Spleen (tissue), 11 donors: ENCODE measurements at regions not wholly inside any gene's neighbourhood (a gene's known extent, or its start where the extent isn't known, plus 50 kb on each side); places are given as distances from the start of the nearest gene placed in this dataset.

ENCODE experiments used
- DNase-seq: peaks from one replicate; pipeline ENCODE4 v3.0.0-alpha.2; 2020
- H3K27ac ChIP-seq, 8 donors: fragments of 200-600 bp; sonication (generic) in 7 of 8; 1 replicate in 4 of 8; 2 replicates in 4 of 8; pipeline versions ENCODE4 v1.5.0 to v1.8.0; 2016 to 2021; ENCODE audit warnings: inconsistent platforms in 4 of 8, mild to moderate bottlenecking in 4 of 8, moderate library complexity in 1 of 8
- H3K27me3 ChIP-seq, 7 donors: fragments of 200-600 bp; sonication (generic) in 6 of 7; replicated peaks in 1 of 7; 1 replicate in 4 of 7; 2 replicates in 3 of 7; pipeline versions ENCODE4 v1.5.0 to v1.8.0; 2016 to 2021; ENCODE audit warnings: inconsistent platforms in 3 of 7, mild to moderate bottlenecking in 1 of 7
- H3K36me3 ChIP-seq, 6 donors: fragments of 200-600 bp; sonication (generic) in 5 of 6; 1 replicate in 4 of 6; 2 replicates in 2 of 6; pipeline versions ENCODE4 v1.5.0 to v1.8.0; 2016 to 2021; ENCODE audit warnings: inconsistent platforms in 2 of 6
- H3K4me1 ChIP-seq, 6 donors: fragments of 200-600 bp; sonication (generic) in 5 of 6; 1 replicate in 3 of 6; 2 replicates in 3 of 6; pipeline versions ENCODE4 v1.5.0 to v1.8.0; 2016 to 2021; ENCODE audit warnings: inconsistent platforms in 3 of 6
- H3K4me3 ChIP-seq, 8 donors: fragments of 200-600 bp; sonication (generic) in 7 of 8; 1 replicate in 4 of 8; 2 replicates in 4 of 8; pipeline versions ENCODE4 v1.5.0 to v1.8.0; 2016 to 2021; ENCODE audit warnings: inconsistent platforms in 4 of 8, mild to moderate bottlenecking in 4 of 8, moderate library complexity in 2 of 8
- H3K9me3 ChIP-seq, 8 donors: fragments of 200-600 bp; sonication (generic) in 7 of 8; 1 replicate in 4 of 8; 2 replicates in 4 of 8; pipeline versions ENCODE4 v1.5.0 to v1.8.0; 2016 to 2021; ENCODE audit warnings: inconsistent platforms in 4 of 8
- POLR2A ChIP-seq, 3 donors: fragments of 450-650 bp; IDR thresholded peaks; one replicate each; pipeline ENCODE4 v1.5.1; 2017; ENCODE audit warnings: antibody characterized with exemption in 3 of 3, mild to moderate bottlenecking in 1 of 3
- POLR2AphosphoS5 ChIP-seq, 3 donors: sonication (generic); formaldehyde crosslinking; IDR thresholded peaks; one replicate each; pipeline ENCODE4 v1.5.1; 2017; ENCODE audit warnings: antibody characterized with exemption in 3 of 3
- WGBS, 5 donors: extraction: QIAGEN DNeasy Blood & Tissue Kit in 3 of 5; methylation state at CpG; one replicate each; pipeline versions ENCODE4 v1.1.5 to v1.1.7; 2013 to 2018; 5-methylcytosine and 5-hydroxymethylcytosine counted together
- intact Hi-C: fragments of 100-400 bp; cut with DNase I; formaldehyde crosslinking; loops from one replicate; pipeline ENCODE4 v1.15.0; 2023; ENCODE audit warnings: low total_unique reads
- TF ChIP-seq, protein P1 (sequence below), 11 experiments: fragments of 200-600 bp in 7 of 11; fragments of 450-650 bp in 4 of 11; sonication (generic) in 4 of 11; IDR thresholded peaks in 8 of 11; conservative IDR thresholded peaks in 3 of 11; 1 replicate in 7 of 11; 2 replicates in 4 of 11; pipeline versions ENCODE4 v1.4.0 to v1.8.0; 2016 to 2021; ENCODE audit warnings: antibody characterized with exemption in 11 of 11, inconsistent platforms in 4 of 11, mild to moderate bottlenecking in 1 of 11
- donor health status: healthy with polysubstance abuse.
- donor health status: DM: no; HTN: no; CAD: no; lungs with moderate emphysema.
- donor health status: DM: no; HTN: no; CAD: no.
- donor health status: Bipolar disorder and iron deficiency.
- donor health status: healthy.
- donor health status: DM: no; HTN: no; CAD: no.
- donor health status: DM: yes; HTN: yes; CAD: no.

DNA sequence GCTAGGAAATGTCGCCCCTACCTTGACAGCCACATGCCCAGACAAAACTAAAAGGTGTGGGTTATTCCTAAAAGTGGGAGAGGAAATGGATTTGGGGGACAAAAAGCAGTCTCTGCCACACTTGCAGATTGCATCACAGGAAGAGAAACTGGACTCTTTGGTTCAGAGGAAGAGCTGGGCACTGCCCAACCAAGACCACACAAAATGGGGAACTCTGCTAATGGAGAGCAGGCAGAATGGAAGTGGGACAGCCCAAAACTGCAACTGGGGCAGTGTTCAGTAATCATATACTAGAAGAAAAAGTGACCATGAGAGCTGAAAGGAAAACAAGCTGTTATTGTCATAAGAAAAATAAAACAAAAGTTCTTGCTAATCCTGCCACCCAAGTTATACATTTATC lies 138.9 kb upstream of the FRMD4B start:
- intact Hi-C loops, result no loop called here
- no peaks in the 10 kb centered on the region for H3K36me3 ChIP-seq
- no peak for DNase-seq
- no peak overlapping the region for H3K27ac ChIP-seq
- H3K27me3 ChIP-seq, result no peaks in the 10 kb centered on the region
- no peak overlapping the region for H3K4me3 ChIP-seq
- 71 to 91% (median 75%) methylated on average over 1 of the region's 1 CpG for WGBS, 5 donors
- H3K4me1 ChIP-seq, result peaks cover 0 to 19% (median 0%) of the 10 kb centered on the region in 6 donors
- TF ChIP-seq, protein P1, sequence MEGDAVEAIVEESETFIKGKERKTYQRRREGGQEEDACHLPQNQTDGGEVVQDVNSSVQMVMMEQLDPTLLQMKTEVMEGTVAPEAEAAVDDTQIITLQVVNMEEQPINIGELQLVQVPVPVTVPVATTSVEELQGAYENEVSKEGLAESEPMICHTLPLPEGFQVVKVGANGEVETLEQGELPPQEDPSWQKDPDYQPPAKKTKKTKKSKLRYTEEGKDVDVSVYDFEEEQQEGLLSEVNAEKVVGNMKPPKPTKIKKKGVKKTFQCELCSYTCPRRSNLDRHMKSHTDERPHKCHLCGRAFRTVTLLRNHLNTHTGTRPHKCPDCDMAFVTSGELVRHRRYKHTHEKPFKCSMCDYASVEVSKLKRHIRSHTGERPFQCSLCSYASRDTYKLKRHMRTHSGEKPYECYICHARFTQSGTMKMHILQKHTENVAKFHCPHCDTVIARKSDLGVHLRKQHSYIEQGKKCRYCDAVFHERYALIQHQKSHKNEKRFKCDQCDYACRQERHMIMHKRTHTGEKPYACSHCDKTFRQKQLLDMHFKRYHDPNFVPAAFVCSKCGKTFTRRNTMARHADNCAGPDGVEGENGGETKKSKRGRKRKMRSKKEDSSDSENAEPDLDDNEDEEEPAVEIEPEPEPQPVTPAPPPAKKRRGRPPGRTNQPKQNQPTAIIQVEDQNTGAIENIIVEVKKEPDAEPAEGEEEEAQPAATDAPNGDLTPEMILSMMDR (IDR thresholded peaks at IDR 0.05 in 8 of 11, conservative IDR thresholded peaks at IDR 0.05 in 3 of 11), result no peak
- TF ChIP-seq POLR2A (IDR thresholded peaks at IDR 0.05), result no peak
- no peak for TF ChIP-seq POLR2AphosphoS5 (IDR thresholded peaks at IDR 0.05)
- peaks cover 0 to 9% (median 0%) of the 10 kb centered on the region in 8 donors for H3K9me3 ChIP-seq

DNA sequence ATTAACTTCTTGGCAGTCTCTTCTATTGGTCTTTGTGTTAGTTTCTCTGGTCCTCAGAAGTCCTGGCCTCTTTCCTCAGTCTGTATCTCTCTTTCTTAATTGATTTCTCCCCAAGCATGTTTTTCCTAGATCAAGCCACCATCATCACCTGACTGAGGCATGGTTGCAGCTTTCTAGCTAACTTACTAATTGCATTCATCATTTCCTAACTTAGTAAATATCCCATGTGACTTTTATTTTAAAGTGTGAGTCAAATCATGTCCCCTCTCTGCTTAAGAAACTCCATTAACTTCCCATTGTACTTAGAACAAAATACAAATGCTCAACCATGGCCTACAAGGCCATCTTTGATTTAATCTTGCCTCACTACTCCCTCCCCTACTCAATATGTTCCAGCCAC lies 135.4 kb upstream of the FRMD4B start:
- Histone ChIP-seq H3K27ac (no peak overlapping the region), H3K9me3 (peaks cover 0 to 9% (median 0%) of the 10 kb centered on the region in 8 donors), H3K27me3 (no peaks in the 10 kb centered on the region), H3K4me3 (no peak overlapping the region), H3K36me3 (no peaks in the 10 kb centered on the region), H3K4me1 (peaks cover 0 to 10% (median 4%) of the 10 kb centered on the region in 6 donors)
- DNase-seq, result no peak
- no peak for TF ChIP-seq POLR2AphosphoS5 (IDR thresholded peaks at IDR 0.05)
- TF ChIP-seq POLR2A (IDR thresholded peaks at IDR 0.05), result no peak
- TF ChIP-seq, protein P1 (IDR thresholded peaks at IDR 0.05 in 8 of 11, conservative IDR thresholded peaks at IDR 0.05 in 3 of 11), result no peak
- intact Hi-C loops, result no loop called here

DNA sequence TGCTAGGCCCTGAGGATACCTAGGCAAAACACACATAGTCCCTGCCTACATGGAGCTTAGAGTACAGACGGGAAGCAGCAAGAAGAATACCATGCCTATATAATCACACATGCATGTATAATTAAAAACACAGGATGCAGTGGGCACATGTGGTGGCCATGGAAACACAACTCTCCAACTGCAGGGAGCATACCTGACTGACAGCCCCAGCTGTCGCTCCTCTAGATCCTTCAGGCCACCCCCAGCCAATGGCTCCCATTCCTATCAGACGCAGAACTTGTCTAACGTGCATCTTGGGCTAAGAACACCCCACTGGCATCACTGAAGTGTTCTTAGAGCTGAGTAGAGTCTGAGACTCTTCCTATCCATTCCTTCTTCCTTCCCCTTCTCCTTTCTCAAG lies 125.5 kb upstream of the FRMD4B start:
- DNase-seq, result no peak
- TF ChIP-seq POLR2AphosphoS5 (IDR thresholded peaks at IDR 0.05), result no peak
- no peak for TF ChIP-seq POLR2A (IDR thresholded peaks at IDR 0.05)
- TF ChIP-seq, protein P1 (IDR thresholded peaks at IDR 0.05 in 8 of 11, conservative IDR thresholded peaks at IDR 0.05 in 3 of 11), result no peak
- H3K4me3 ChIP-seq, result no peak overlapping the region
- no peaks in the 10 kb centered on the region for H3K36me3 ChIP-seq
- H3K9me3 ChIP-seq, result peaks cover 0 to 25% (median 13%) of the 10 kb centered on the region in 8 donors
- intact Hi-C loops, result no loop called here
- no peak overlapping the region for H3K27ac ChIP-seq
- 87 to 93% (median 92%) methylated on average over 4 of the region's 4 CpGs for WGBS, 5 donors
- no peaks in the 10 kb centered on the region for H3K27me3 ChIP-seq
- H3K4me1 ChIP-seq, result peaks cover 0 to 14% (median 8%) of the 10 kb centered on the region in 6 donors

DNA sequence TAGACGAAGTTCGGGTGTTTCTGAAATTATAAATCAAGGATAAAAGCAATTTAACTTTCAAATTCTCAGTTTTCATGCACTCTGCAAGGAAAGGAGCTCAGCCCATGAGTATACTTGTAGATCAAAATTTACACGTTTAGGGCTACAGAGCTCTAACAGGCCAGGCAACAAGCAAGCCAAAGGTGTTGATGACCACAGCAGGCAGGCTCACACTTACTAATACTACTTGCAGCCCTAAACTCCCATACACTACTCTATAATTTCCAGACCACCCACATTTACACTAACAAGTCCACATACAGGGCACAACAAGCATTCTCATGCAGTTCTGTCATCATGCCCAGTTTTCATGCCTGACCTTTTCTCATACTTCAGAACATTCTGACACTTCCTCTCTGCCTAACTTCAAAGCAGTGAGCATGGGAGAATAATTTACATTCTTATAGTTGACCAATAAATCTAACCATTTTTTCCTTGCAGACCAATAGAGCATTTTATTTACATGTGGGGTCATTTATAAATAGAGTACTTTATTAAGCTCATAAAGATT lies 124.7 kb upstream of the FRMD4B start:
- Histone ChIP-seq H3K4me3 (no peak overlapping the region), H3K27ac (peak overlapping the region in 1 of 8 donors; percentile 28), H3K27me3 (no peaks in the 10 kb centered on the region), H3K36me3 (no peaks in the 10 kb centered on the region), H3K4me1 (peaks cover 0 to 18% (median 9%) of the 10 kb centered on the region in 6 donors), H3K9me3 (peaks cover 0 to 25% (median 13%) of the 10 kb centered on the region in 8 donors)
- intact Hi-C loops, result no loop called here
- no peak for DNase-seq
- no peak for TF ChIP-seq POLR2A (IDR thresholded peaks at IDR 0.05)
- TF ChIP-seq, protein P1 (IDR thresholded peaks at IDR 0.05 in 8 of 11, conservative IDR thresholded peaks at IDR 0.05 in 3 of 11), result no peak
- TF ChIP-seq POLR2AphosphoS5 (IDR thresholded peaks at IDR 0.05), result no peak
- WGBS, 5 donors, result 56 to 66% (median 62%) methylated on average over 3 of the region's 3 CpGs
